T-cell (primary cell): ENCODE measurements at regions not wholly inside any gene's neighbourhood (a gene's known extent, or its start where the extent isn't known, plus 50 kb on each side); places are given as distances from the start of the nearest gene placed in this dataset.

Experiments used
- ATAC-seq, 4 experiments: fragments of 200-7000 bp in 3 of 4; fragments of 150-1000 bp in 1 of 4; cut with Tn5 transposase; replicated peaks in 1 of 4; 1 replicate in 3 of 4; 2 replicates in 1 of 4; pipeline ENCODE4 v1.10.0; 2021; ENCODE audit warnings: moderate library complexity in 3 of 4, mild to moderate bottlenecking in 2 of 4, moderate number of reproducible peaks in 1 of 4
- CTCF ChIA-PET, 2 donors: fragments of 300-600 bp; sonication (Branson Sonifier 250); formaldehyde crosslinking; loops; one replicate each; lab custom pipeline; 2022; ENCODE audit warnings: antibody characterized with exemption in 2 of 2; lab: Charles Lee
- POLR2A ChIA-PET, 2 donors: fragments of 300-600 bp; sonication (Branson Sonifier 250); formaldehyde crosslinking; loops; one replicate each; lab custom pipeline; 2022; ENCODE audit warnings: antibody characterized with exemption in 2 of 2; lab: Charles Lee
- DNase-seq, 35 experiments: peaks; one replicate each; pipeline versions ENCODE4 v3.0.0 to v3.0.0-alpha.2; 2013 to 2023
- H3K27ac ChIP-seq: one replicate; pipeline ENCODE4 v1.5.1; 2013; ENCODE audit warnings: low read length
- H3K27me3 ChIP-seq, 2 experiments: replicated peaks in 1 of 2; 1 replicate in 1 of 2; 2 replicates in 1 of 2; pipeline versions ENCODE4 v1.6.1 to v1.7.0; 2013; ENCODE audit warnings: low read length in 1 of 2, mixed read lengths in 1 of 2; ENCODE audit not compliant: control insufficient read depth in 2 of 2, insufficient read depth in 2 of 2; ENCODE audit errors: extremely low read depth in 1 of 2
- H3K36me3 ChIP-seq, 2 donors: 1 replicate in 1 of 2; 2 replicates in 1 of 2; pipeline versions ENCODE4 v1.6.1 to v1.7.0; 2013; ENCODE audit warnings: low read length in 1 of 2; ENCODE audit not compliant: control insufficient read depth in 2 of 2, insufficient read depth in 1 of 2; ENCODE audit errors: extremely low read depth in 1 of 2
- H3K4me1 ChIP-seq, 2 experiments: 1 replicate in 1 of 2; 2 replicates in 1 of 2; pipeline versions ENCODE4 v1.6.1 to v1.7.0; 2013; ENCODE audit warnings: low read length in 2 of 2, mixed read lengths in 1 of 2; ENCODE audit not compliant: insufficient read depth in 2 of 2, control insufficient read depth in 1 of 2; ENCODE audit errors: extremely low read depth in 1 of 2
- H3K4me3 ChIP-seq, 2 donors: 1 replicate in 1 of 2; 2 replicates in 1 of 2; pipeline versions ENCODE4 v1.5.1 to v1.7.0; 2013; ENCODE audit warnings: mild to moderate bottlenecking in 2 of 2, low read length in 1 of 2, moderate library complexity in 1 of 2; ENCODE audit not compliant: control insufficient read depth in 1 of 2; ENCODE audit errors: extremely low read depth in 1 of 2
- H3K9me3 ChIP-seq: 2 replicates; pipeline ENCODE4 v1.7.0; 2013
- H3K27ac Mint-ChIP-seq, 2 donors: one replicate each; pipeline ENCODE4 v1.8.0; 2020 to 2021; ENCODE audit warnings: mild to moderate bottlenecking in 2 of 2, mixed read lengths in 2 of 2
- H3K27me3 Mint-ChIP-seq, 2 donors: one replicate each; pipeline ENCODE4 v1.8.0; 2021 to 2022; ENCODE audit warnings: mixed read lengths in 2 of 2
- H3K36me3 Mint-ChIP-seq: one replicate; pipeline ENCODE4 v1.8.0; 2021; ENCODE audit warnings: mixed read lengths
- H3K4me1 Mint-ChIP-seq, 3 donors: one replicate each; pipeline ENCODE4 v1.8.0; 2020 to 2022; ENCODE audit warnings: mixed read lengths in 3 of 3, mild to moderate bottlenecking in 1 of 3
- H3K4me3 Mint-ChIP-seq, 3 donors: one replicate each; pipeline ENCODE4 v1.8.0; 2020 to 2022; ENCODE audit warnings: mild to moderate bottlenecking in 3 of 3, mixed read lengths in 3 of 3, moderate library complexity in 3 of 3
- H3K9me3 Mint-ChIP-seq, 3 donors: one replicate each; pipeline ENCODE4 v1.8.0; 2020 to 2022; ENCODE audit warnings: mixed read lengths in 3 of 3
- WGBS: methylation state at CpG from one replicate; pipeline ENCODE4 v1.1.5; 2013; ENCODE audit warnings: missing lambda C conversion rate; ENCODE audit not compliant: insufficient coverage; 5-methylcytosine and 5-hydroxymethylcytosine counted together

DNA sequence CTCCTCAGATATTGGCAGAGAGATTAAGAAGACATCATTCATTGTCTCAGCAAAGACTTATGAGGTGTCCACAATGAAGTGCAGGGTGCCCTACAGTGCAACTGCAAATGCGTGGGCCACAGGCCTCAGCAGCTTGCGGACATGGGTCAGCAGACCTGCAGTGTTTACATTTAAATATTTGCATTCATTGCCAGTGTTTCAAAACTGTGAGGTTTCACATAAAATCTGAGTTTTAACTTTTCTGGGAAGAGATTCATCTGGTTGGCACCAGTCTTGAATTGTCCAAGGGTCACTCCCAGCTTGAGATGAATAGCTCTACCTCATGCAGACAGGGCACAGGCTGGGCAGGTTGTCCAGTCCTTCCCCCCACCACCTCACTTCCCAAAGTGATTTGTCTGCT, 286.8 kb upstream of the DUSP10 start:
- ChIA-PET POLR2A (no interaction called here), CTCF (no interaction called here)
- peaks cover 0 to 8% of the 10 kb centered on the region in 2 donors for H3K27me3 Mint-ChIP-seq
- Histone ChIP-seq H3K4me1 (no peaks in the 10 kb centered on the region), H3K9me3 (no peaks in the 10 kb centered on the region), H3K27ac (no peak overlapping the region), H3K36me3 (no peaks in the 10 kb centered on the region), H3K27me3 (no peaks in the 10 kb centered on the region), H3K4me3 (no peak overlapping the region)
- DNase-seq (no peak), ATAC-seq (no peak)
- H3K4me3 Mint-ChIP-seq: no peak overlapping the region
- H3K27ac Mint-ChIP-seq: no peak overlapping the region
- H3K4me1 Mint-ChIP-seq: no peaks in the 10 kb centered on the region
- WGBS: 100% methylated on average over 1 of the region's 2 CpGs
- H3K36me3 Mint-ChIP-seq: no peaks in the 10 kb centered on the region
- no peaks in the 10 kb centered on the region for H3K9me3 Mint-ChIP-seq

DNA sequence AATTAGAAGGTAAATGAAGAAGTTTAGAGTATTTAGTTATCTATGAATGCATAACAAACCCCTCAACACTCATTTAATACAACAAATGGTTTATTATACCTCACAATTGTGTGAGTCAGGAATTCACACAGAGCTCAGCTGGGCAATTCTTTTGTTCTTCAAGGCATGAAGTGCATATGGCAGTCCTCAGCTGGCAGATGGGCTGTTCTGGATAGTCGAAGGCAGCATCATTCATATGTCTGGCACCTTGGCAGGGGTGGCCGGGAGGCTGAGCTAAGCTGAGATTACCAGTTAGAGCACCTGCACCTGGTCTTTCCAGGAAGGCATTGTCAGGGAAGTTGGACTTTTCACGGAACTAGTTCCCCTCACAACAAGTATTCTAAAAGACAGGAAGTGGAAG, 286.2 kb upstream of the DUSP10 start:
- Histone ChIP-seq H3K27me3 (no peaks in the 10 kb centered on the region), H3K27ac (no peak overlapping the region), H3K4me3 (no peak overlapping the region), H3K4me1 (no peaks in the 10 kb centered on the region), H3K9me3 (no peaks in the 10 kb centered on the region), H3K36me3 (no peaks in the 10 kb centered on the region)
- CTCF ChIA-PET: interaction anchor here in 1 of 2 donors (0.6 kb wide), 1 partner anchor 818 kb away, joined by 5 read pairs; no protein-coding TSS in a partner anchor
- Mint-ChIP-seq H3K9me3 (no peaks in the 10 kb centered on the region), H3K27ac (no peak overlapping the region), H3K4me1 (no peaks in the 10 kb centered on the region), H3K36me3 (no peaks in the 10 kb centered on the region), H3K27me3 (peaks cover 0 to 8% of the 10 kb centered on the region in 2 donors), H3K4me3 (no peak overlapping the region)
- POLR2A ChIA-PET: no interaction called here
- DNase-seq: no peak
- 86% methylated on average over 2 of the region's 3 CpGs for WGBS
- ATAC-seq: no peak

DNA sequence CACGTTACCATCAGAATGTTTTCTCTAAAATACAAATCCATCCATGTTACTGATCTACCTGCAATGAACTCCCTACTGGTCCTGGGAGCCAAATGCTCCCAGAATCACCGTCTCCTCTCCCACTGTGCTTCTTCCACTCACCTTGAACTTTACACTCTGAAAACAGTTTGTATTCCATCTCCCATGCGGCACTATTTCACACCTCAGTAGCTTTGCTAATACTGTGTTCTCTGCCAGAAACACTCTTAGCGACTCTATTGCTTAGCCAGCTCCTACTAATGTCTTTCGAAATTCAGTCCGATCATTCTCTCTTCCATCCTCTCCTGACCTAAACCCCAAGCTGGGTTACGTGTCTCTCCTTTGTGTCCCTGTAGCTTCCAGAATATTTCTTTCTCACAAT, 284.4 kb upstream of the DUSP10 start:
- no peak overlapping the region for H3K27ac Mint-ChIP-seq
- Histone ChIP-seq H3K4me1 (no peaks in the 10 kb centered on the region), H3K4me3 (no peak overlapping the region), H3K27ac (no peak overlapping the region), H3K27me3 (no peaks in the 10 kb centered on the region), H3K9me3 (no peaks in the 10 kb centered on the region), H3K36me3 (no peaks in the 10 kb centered on the region)
- CTCF ChIA-PET: no interaction called here
- no peaks in the 10 kb centered on the region for H3K9me3 Mint-ChIP-seq
- WGBS: 86% methylated on average over 7 of the region's 7 CpGs
- no peaks in the 10 kb centered on the region for H3K36me3 Mint-ChIP-seq
- POLR2A ChIA-PET: interaction anchor here in 1 of 2 donors (0.5 kb wide), 1 partner anchor 52 kb away, joined by 4 read pairs; no protein-coding TSS in a partner anchor
- H3K4me1 Mint-ChIP-seq: no peaks in the 10 kb centered on the region
- ATAC-seq (no peak), DNase-seq (no peak)
- H3K4me3 Mint-ChIP-seq: no peak overlapping the region
- H3K27me3 Mint-ChIP-seq: peaks cover 3 to 14% of the 10 kb centered on the region in 2 donors

DNA sequence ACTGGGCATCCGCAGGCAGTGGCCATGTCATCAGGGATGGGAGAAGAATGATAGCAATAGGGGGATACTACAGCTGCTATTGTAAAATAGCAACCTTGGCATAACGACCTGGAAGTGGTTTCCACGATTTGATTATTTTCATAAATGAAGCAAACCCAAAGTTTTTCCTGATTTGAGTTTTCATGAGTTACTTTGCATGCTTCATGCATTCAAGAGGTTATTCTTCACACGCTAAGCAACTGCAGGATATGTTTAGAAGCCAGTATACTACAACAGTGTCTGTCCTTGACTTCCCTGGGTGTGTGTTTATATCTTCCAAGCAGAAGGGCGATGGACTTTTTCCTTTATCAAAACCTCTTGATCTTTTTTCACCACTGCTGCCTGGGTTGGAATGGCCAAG, 281.1 kb upstream of the DUSP10 start:
- 83% methylated on average over 2 of the region's 5 CpGs for WGBS
- no peaks in the 10 kb centered on the region for H3K9me3 ChIP-seq
- DNase-seq (no peak), ATAC-seq (no peak)
- Mint-ChIP-seq H3K9me3 (no peaks in the 10 kb centered on the region), H3K36me3 (no peaks in the 10 kb centered on the region), H3K4me3 (no peak overlapping the region), H3K4me1 (no peaks in the 10 kb centered on the region), H3K27ac (no peak overlapping the region), H3K27me3 (peaks cover 3 to 21% of the 10 kb centered on the region in 2 donors)
- H3K36me3 ChIP-seq: no peaks in the 10 kb centered on the region
- ChIA-PET POLR2A (no interaction called here), CTCF (interaction anchor here in 1 of 2 donors (0.7 kb wide), 1 partner anchor 412 kb away, joined by 5 read pairs; no protein-coding TSS in a partner anchor)
- no peak overlapping the region for H3K4me3 ChIP-seq
- H3K27ac ChIP-seq: no peak overlapping the region
- H3K4me1 ChIP-seq: no peaks in the 10 kb centered on the region
- H3K27me3 ChIP-seq: no peaks in the 10 kb centered on the region

DNA sequence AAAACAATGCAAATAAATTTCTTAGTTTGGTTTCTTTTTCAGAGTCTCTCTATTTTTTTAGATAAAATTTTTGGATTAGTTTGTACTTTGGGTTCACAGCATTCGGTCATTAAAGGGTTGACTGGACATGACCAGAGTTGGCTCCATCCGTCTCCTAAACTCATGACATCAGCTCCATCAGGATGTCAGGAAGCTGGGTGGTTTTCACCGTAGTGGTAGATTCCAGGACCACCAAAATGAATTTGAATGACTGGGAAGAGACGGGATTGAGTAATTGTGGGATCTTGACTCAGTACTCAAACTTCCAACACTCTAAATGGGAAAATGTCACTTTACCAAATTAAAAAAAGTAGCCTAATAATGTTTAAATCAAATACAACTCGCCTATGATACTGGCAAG, 279.2 kb upstream of the DUSP10 start:
- H3K36me3 ChIP-seq: no peaks in the 10 kb centered on the region
- ChIA-PET CTCF (no interaction called here), POLR2A (no interaction called here)
- H3K4me3 Mint-ChIP-seq: no peak overlapping the region
- no peaks in the 10 kb centered on the region for H3K36me3 Mint-ChIP-seq
- no peaks in the 10 kb centered on the region for H3K4me1 Mint-ChIP-seq
- H3K9me3 Mint-ChIP-seq: no peaks in the 10 kb centered on the region
- H3K4me3 ChIP-seq: no peak overlapping the region
- no peaks in the 10 kb centered on the region for H3K9me3 ChIP-seq
- no peaks in the 10 kb centered on the region for H3K4me1 ChIP-seq
- no peak for DNase-seq
- no peak for ATAC-seq
- no peak overlapping the region for H3K27ac Mint-ChIP-seq
- peaks cover 3 to 16% of the 10 kb centered on the region in 2 donors for H3K27me3 Mint-ChIP-seq
- H3K27me3 ChIP-seq: no peaks in the 10 kb centered on the region
- WGBS: 80% methylated on average over 1 of the region's 5 CpGs
- no peak overlapping the region for H3K27ac ChIP-seq

DNA sequence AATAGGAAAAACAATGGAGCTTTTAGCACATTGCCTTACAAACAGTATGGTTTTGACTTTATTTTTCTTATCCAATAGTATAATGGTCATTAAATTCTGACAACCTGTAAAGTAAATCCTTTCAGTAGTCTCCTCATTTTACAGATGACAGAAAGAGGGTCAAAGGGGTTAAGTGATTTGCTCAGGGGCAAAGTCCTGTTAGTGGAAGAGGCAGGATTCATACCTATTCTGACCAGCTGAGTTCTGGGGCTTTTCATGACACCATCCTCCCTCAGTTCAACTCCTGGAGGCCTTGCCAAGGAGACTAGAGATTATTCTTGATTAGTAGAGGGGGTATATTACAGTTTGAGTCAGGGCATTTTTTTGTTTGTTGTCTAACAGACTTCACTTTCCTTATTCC, 278.7 kb upstream of the DUSP10 start:
- H3K36me3 ChIP-seq: no peaks in the 10 kb centered on the region
- H3K4me3 ChIP-seq: no peak overlapping the region
- no peaks in the 10 kb centered on the region for H3K27me3 ChIP-seq
- Mint-ChIP-seq H3K36me3 (no peaks in the 10 kb centered on the region), H3K9me3 (no peaks in the 10 kb centered on the region), H3K27ac (no peak overlapping the region), H3K27me3 (peaks cover 3 to 13% of the 10 kb centered on the region in 2 donors), H3K4me3 (no peak overlapping the region), H3K4me1 (no peaks in the 10 kb centered on the region)
- ChIA-PET CTCF (no interaction called here), POLR2A (no interaction called here)
- H3K9me3 ChIP-seq: no peaks in the 10 kb centered on the region
- H3K27ac ChIP-seq: no peak overlapping the region
- DNase-seq: no peak
- H3K4me1 ChIP-seq: no peaks in the 10 kb centered on the region
- ATAC-seq: no peak

DNA sequence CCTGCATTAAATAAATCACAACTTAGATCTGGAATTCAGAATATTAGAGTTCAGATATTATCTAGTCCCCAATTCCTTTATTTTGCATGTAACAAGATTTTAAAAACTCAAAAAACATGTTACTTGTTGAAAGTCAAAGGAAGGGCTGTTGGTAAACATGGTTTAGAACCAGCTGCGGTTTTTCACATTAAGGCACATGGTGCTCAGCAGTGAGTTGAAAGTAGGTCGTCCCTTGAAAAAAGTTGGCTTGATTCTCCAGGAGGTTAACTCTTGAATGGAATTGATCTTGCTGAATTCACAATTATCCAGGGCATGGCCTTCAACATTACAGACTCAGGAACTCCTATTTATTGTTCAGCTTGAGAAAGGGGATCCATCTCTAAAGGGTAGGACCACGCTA, 277.1 kb upstream of the DUSP10 start:
- Histone ChIP-seq H3K9me3 (no peaks in the 10 kb centered on the region), H3K27ac (no peak overlapping the region), H3K4me3 (no peak overlapping the region), H3K27me3 (no peaks in the 10 kb centered on the region), H3K36me3 (no peaks in the 10 kb centered on the region), H3K4me1 (no peaks in the 10 kb centered on the region)
- H3K27ac Mint-ChIP-seq: no peak overlapping the region
- WGBS: no CpG with 5 or more reads among the region's 3 CpGs
- ATAC-seq (no peak), DNase-seq (no peak)
- H3K36me3 Mint-ChIP-seq: no peaks in the 10 kb centered on the region
- H3K27me3 Mint-ChIP-seq: peaks cover 3 to 13% of the 10 kb centered on the region in 2 donors
- H3K4me1 Mint-ChIP-seq: no peaks in the 10 kb centered on the region
- ChIA-PET CTCF (interaction anchor here (0.5 to 1.0 kb wide), 2 partner anchors 9 kb away, joined by 5 to 6 read pairs; no protein-coding TSS in a partner anchor), POLR2A (no interaction called here)
- no peak overlapping the region for H3K4me3 Mint-ChIP-seq
- H3K9me3 Mint-ChIP-seq: no peaks in the 10 kb centered on the region
